Left ventricle myocardium inferior (tissue), 1 donor: ENCODE measurements at regions not wholly inside any gene's neighbourhood (a gene's known extent, or its start where the extent isn't known, plus 50 kb on each side); places are given as distances from the start of the nearest gene placed in this dataset.
"Not testable (repeated sequence)": the region's sequence is repeated elsewhere in the genome, so short reads cannot be mapped to it uniquely, and the experiment has no call there.

Experiments
- DNase-seq: peaks from one replicate; pipeline ENCODE4 v3.0.0-alpha.2; 2020
- H3K27ac ChIP-seq: fragments of 200-600 bp; replicated peaks from 2 replicates; pipeline ENCODE4 v1.8.0; 2021
- H3K27me3 ChIP-seq: fragments of 200-600 bp; 2 replicates; pipeline ENCODE4 v1.8.0; 2021; ENCODE audit warnings: low read depth
- H3K36me3 ChIP-seq: fragments of 200-600 bp; 2 replicates; pipeline ENCODE4 v1.8.0; 2021
- H3K4me1 ChIP-seq: fragments of 200-600 bp; 2 replicates; pipeline ENCODE4 v1.8.0; 2021
- H3K4me3 ChIP-seq: fragments of 200-600 bp; 2 replicates; pipeline ENCODE4 v1.8.0; 2021; ENCODE audit warnings: mild to moderate bottlenecking, moderate library complexity
- H3K9me3 ChIP-seq: fragments of 200-600 bp; replicated peaks from 2 replicates; pipeline ENCODE4 v1.8.0; 2021
- CTCF ChIP-seq: fragments of 200-600 bp; IDR thresholded peaks from 2 replicates; pipeline ENCODE4 v1.8.0; 2021; ENCODE audit warnings: antibody characterized with exemption, mild to moderate bottlenecking, borderline replicate concordance
- intact Hi-C: fragments of 100-400 bp; cut with micrococcal nuclease; formaldehyde crosslinking; loops from one replicate; pipeline ENCODE4 v1.11.0; 2022
- donor health status: DM: no; HTN: yes; CAD: no; lungs with severe emphysema.

- Histone ChIP-seq H3K36me3 (no peaks in the 10 kb centered on the region), H3K27ac (no peak overlapping the region), H3K27me3 (no peaks in the 10 kb centered on the region), H3K4me1 (no peaks in the 10 kb centered on the region), H3K4me3 (no peak overlapping the region), H3K9me3 (peaks cover 21% of the 10 kb centered on the region)
- no peak for TF ChIP-seq CTCF
- no peak for DNase-seq
- intact Hi-C loops = no loop called here
Observed at GRCh38 chr4:135412213-135412612, 1210.6 kb upstream of the PABPC4L start.

GRCh38 chr4:135411251-135411650, 1209.7 kb upstream of the PABPC4L start:
- no peak for DNase-seq

GRCh38 chr4:135409261-135409660, 1207.7 kb upstream of the PABPC4L start:
- peaks cover 44% of the 10 kb centered on the region for H3K9me3 ChIP-seq
- H3K27me3 ChIP-seq, DNase-seq, H3K27ac ChIP-seq, intact Hi-C loops, H3K36me3 ChIP-seq, H3K4me3 ChIP-seq, H3K4me1 ChIP-seq: not testable (repeated sequence)

More at GRCh38 chr4:135411251-135411650, 1209.7 kb upstream of the PABPC4L start:
- TF ChIP-seq CTCF = no peak
- Histone ChIP-seq H3K4me1 (no peaks in the 10 kb centered on the region), H3K27me3 (no peaks in the 10 kb centered on the region), H3K36me3 (no peaks in the 10 kb centered on the region), H3K27ac (no peak overlapping the region), H3K9me3 (peaks cover 24% of the 10 kb centered on the region), H3K4me3 (no peak overlapping the region)
- intact Hi-C loops = no loop called here

- intact Hi-C loops = no loop called here
- H3K36me3 ChIP-seq = no peaks in the 10 kb centered on the region
- no peak for TF ChIP-seq CTCF
- H3K27ac ChIP-seq = no peak overlapping the region
- H3K4me3 ChIP-seq = no peak overlapping the region
- H3K27me3 ChIP-seq = no peaks in the 10 kb centered on the region
- DNase-seq = no peak
- no peaks in the 10 kb centered on the region for H3K4me1 ChIP-seq
- peaks cover 50% of the 10 kb centered on the region for H3K9me3 ChIP-seq
Observed at GRCh38 chr4:135408109-135408508, 1206.5 kb upstream of the PABPC4L start.

GRCh38 chr4:135406597-135406996, 1205.0 kb upstream of the PABPC4L start:
- intact Hi-C loops, DNase-seq, H3K27me3 ChIP-seq, H3K36me3 ChIP-seq, H3K4me1 ChIP-seq, H3K27ac ChIP-seq, H3K4me3 ChIP-seq: not testable (repeated sequence)
- peaks cover 50% of the 10 kb centered on the region for H3K9me3 ChIP-seq

- Histone ChIP-seq H3K9me3 (no peaks in the 10 kb centered on the region), H3K36me3 (no peaks in the 10 kb centered on the region), H3K4me1 (no peaks in the 10 kb centered on the region), H3K27ac (no peak overlapping the region), H3K27me3 (no peaks in the 10 kb centered on the region), H3K4me3 (no peak overlapping the region)
- TF ChIP-seq CTCF = no peak
- no peak for DNase-seq
- intact Hi-C loops = no loop called here
Observed at GRCh38 chr4:135385830-135386581, 1184.4 kb upstream of the PABPC4L start.
